Keratinocyte (primary cell): ENCODE measurements at regions not wholly inside any gene's neighbourhood (a gene's known extent, or its start where the extent isn't known, plus 50 kb on each side); places are given as distances from the start of the nearest gene placed in this dataset.

ENCODE experiments used
- DNase-seq: peaks from one replicate; pipeline ENCODE4 v3.0.0-alpha.2; 2011; ENCODE audit warnings: low read depth, missing footprints, low spot score
- FAIRE-seq: peaks from 2 replicates; lab custom pipeline; 2011; peaks lifted over from hg19 to GRCh38; lab: Jason Lieb, UNC
- H2AFZ ChIP-seq: 2 replicates; pipeline ENCODE4 v1.6.0; 2012; ENCODE audit warnings: low read length, control low read depth, inconsistent platforms; ENCODE audit not compliant: control insufficient read depth
- H3K27ac ChIP-seq: 2 replicates; pipeline ENCODE4 v1.5.1; 2011; ENCODE audit warnings: low read length; ENCODE audit not compliant: control insufficient read depth, insufficient read depth
- H3K27me3 ChIP-seq: 3 replicates; pipeline ENCODE4 v1.6.0; 2011; ENCODE audit warnings: low read length; ENCODE audit not compliant: control insufficient read depth, insufficient read depth; ENCODE audit errors: extremely low read depth
- H3K36me3 ChIP-seq, 2 experiments: 2 replicates in 1 of 2; 3 replicates in 1 of 2; pipeline ENCODE4 v1.5.1; 2011; ENCODE audit warnings: low read length in 2 of 2, mild to moderate bottlenecking in 1 of 2; ENCODE audit not compliant: control insufficient read depth in 2 of 2, insufficient read depth in 2 of 2; ENCODE audit errors: extremely low read depth in 1 of 2
- H3K4me1 ChIP-seq: 3 replicates; pipeline ENCODE4 v1.5.1; 2011; ENCODE audit warnings: low read length; ENCODE audit not compliant: control insufficient read depth, insufficient read depth; ENCODE audit errors: extremely low read depth
- H3K4me2 ChIP-seq: 3 replicates; pipeline ENCODE4 v1.6.0; 2011; ENCODE audit warnings: low read depth, low read length; ENCODE audit not compliant: control insufficient read depth, insufficient read depth; ENCODE audit errors: extremely low read depth
- H3K4me3 ChIP-seq, 3 experiments: fragments of 200-600 bp in 1 of 3; sonication (generic) in 1 of 3; 2 replicates in 2 of 3; 3 replicates in 1 of 3; pipeline ENCODE4 v1.5.1; 2011 to 2016; ENCODE audit warnings: low read length in 3 of 3, mild to moderate bottlenecking in 3 of 3, control low read depth in 2 of 3, inconsistent platforms in 1 of 3, low read depth in 1 of 3, mixed read lengths in 1 of 3, mixed run types in 1 of 3, moderate library complexity in 1 of 3; ENCODE audit not compliant: control insufficient read depth in 2 of 3, insufficient read depth in 2 of 3; ENCODE audit errors: extremely low read depth in 1 of 3
- H3K79me2 ChIP-seq: 2 replicates; pipeline ENCODE4 v1.6.0; 2012; ENCODE audit warnings: low read length; ENCODE audit not compliant: control insufficient read depth, insufficient read depth
- H3K9ac ChIP-seq: 3 replicates; pipeline ENCODE4 v1.6.0; 2011; ENCODE audit warnings: low read length; ENCODE audit not compliant: control insufficient read depth, insufficient read depth; ENCODE audit errors: extremely low read depth
- H3K9me1 ChIP-seq: 3 replicates; pipeline ENCODE4 v1.6.0; 2011; ENCODE audit warnings: low read length; ENCODE audit not compliant: control insufficient read depth, insufficient read depth; ENCODE audit errors: extremely low read depth
- H3K9me3 ChIP-seq: 2 replicates; pipeline ENCODE4 v1.5.1; 2012; ENCODE audit warnings: low read depth, low read length; ENCODE audit not compliant: control insufficient read depth
- H4K20me1 ChIP-seq: 3 replicates; pipeline ENCODE4 v1.6.0; 2011; ENCODE audit warnings: low read length; ENCODE audit not compliant: control insufficient read depth, insufficient read depth; ENCODE audit errors: extremely low read depth
- EZH2 ChIP-seq: IDR thresholded peaks from one replicate; pipeline ENCODE4 v1.6.1; 2012; ENCODE audit warnings: inconsistent platforms, mild to moderate bottlenecking, low read length, moderate library complexity
- dilution Hi-C: fragments of 300-500 bp; cut with MboI; formaldehyde crosslinking; loops from one replicate; pipeline ENCODE4 v1.7.0; 2020; ENCODE audit warnings: low sequenced_read_pairs; ENCODE audit not compliant: extremely low pct_ligation_motif_present
- TF ChIP-seq, protein P1 (sequence below), 3 experiments: IDR thresholded peaks in 1 of 3; conservative IDR thresholded peaks in 1 of 3; optimal IDR thresholded peaks in 1 of 3; 2 replicates in 2 of 3; 3 replicates in 1 of 3; pipeline versions ENCODE3 to v1.5.1; 2011; ENCODE audit warnings: low read length in 3 of 3, mild to moderate bottlenecking in 3 of 3, moderate library complexity in 2 of 3, control low read depth in 1 of 3, inconsistent platforms in 1 of 3; ENCODE audit not compliant: insufficient read depth in 2 of 3; ENCODE audit errors: extremely low read depth in 1 of 3

DNA sequence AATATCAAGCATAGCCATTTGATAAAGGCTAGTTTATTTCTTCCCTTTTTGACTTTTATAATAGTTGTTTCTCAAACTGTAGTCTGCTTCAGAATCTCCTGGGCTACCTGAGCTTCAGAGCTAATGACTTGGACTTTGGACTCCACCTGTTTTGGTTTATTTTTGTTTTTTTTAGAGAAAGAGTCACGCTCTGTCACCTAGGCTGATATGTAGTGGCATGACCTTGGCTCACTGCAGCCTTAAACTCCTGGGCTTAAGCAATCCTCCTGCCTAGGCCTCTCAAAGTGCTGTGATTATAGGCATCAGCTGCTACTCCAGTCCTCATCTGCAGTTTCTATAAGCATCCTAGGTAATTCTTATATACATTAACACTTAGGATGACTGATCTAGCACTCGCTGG, 90.5 kb downstream of the DDIT4L start:
- no peaks in the 10 kb centered on the region for H3K36me3 ChIP-seq
- FAIRE-seq: no peak
- dilution Hi-C loops: no loop called here

DNA sequence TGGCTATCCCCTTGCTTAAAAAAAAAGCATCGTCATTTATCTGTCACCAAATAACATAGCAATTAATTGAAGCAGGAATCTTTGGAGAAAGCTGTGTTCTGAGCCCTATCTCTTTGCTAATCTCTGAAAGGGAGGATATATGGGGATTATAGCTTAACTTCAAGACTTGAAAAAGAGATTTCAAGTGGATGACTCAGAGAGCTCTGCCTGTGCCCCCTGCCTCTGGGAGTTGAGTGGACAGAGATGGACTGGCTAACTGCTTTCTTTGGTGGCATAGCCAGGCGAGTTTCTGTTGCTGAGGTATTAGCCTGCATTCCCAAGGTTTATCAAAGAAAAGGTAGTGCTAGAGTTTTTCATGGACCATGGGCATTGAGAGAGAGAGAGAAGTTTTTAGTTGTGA, 91.6 kb downstream of the DDIT4L start:
- no peak for FAIRE-seq
- TF ChIP-seq EZH2: no peak
- TF ChIP-seq, protein P1, sequence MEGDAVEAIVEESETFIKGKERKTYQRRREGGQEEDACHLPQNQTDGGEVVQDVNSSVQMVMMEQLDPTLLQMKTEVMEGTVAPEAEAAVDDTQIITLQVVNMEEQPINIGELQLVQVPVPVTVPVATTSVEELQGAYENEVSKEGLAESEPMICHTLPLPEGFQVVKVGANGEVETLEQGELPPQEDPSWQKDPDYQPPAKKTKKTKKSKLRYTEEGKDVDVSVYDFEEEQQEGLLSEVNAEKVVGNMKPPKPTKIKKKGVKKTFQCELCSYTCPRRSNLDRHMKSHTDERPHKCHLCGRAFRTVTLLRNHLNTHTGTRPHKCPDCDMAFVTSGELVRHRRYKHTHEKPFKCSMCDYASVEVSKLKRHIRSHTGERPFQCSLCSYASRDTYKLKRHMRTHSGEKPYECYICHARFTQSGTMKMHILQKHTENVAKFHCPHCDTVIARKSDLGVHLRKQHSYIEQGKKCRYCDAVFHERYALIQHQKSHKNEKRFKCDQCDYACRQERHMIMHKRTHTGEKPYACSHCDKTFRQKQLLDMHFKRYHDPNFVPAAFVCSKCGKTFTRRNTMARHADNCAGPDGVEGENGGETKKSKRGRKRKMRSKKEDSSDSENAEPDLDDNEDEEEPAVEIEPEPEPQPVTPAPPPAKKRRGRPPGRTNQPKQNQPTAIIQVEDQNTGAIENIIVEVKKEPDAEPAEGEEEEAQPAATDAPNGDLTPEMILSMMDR (optimal IDR thresholded peaks at IDR 0.05 in 1 of 3, IDR thresholded peaks at IDR 0.05 in 1 of 3, conservative IDR thresholded peaks at IDR 0.05 in 1 of 3; ENCODE audit: extremely low read depth in 1 of 3, insufficient read depth in 2 of 3, low read length in 3 of 3): no peak

More for the DNA sequence above, 90.5 kb downstream of the DDIT4L start:
- Histone ChIP-seq H3K27ac (no peak overlapping the region), H3K4me1 (no peaks in the 10 kb centered on the region), H3K9ac (no peak overlapping the region), H4K20me1 (no peaks in the 10 kb centered on the region), H3K9me1 (no peaks in the 10 kb centered on the region), H3K79me2 (no peaks in the 10 kb centered on the region), H3K27me3 (no peaks in the 10 kb centered on the region), H2AFZ (no peak overlapping the region), H3K4me2 (no peak overlapping the region), H3K4me3 (no peak overlapping the region), H3K9me3 (no peaks in the 10 kb centered on the region)
- no peak for DNase-seq
- no peak for TF ChIP-seq EZH2
- TF ChIP-seq, protein P1 (optimal IDR thresholded peaks at IDR 0.05 in 1 of 3, IDR thresholded peaks at IDR 0.05 in 1 of 3, conservative IDR thresholded peaks at IDR 0.05 in 1 of 3; ENCODE audit: extremely low read depth in 1 of 3, insufficient read depth in 2 of 3, low read length in 3 of 3): no peak

More for the DNA sequence above, 91.6 kb downstream of the DDIT4L start:
- H4K20me1 ChIP-seq: no peaks in the 10 kb centered on the region
- dilution Hi-C loops: no loop called here
- no peak overlapping the region for H2AFZ ChIP-seq
- H3K4me1 ChIP-seq: peaks cover 2% of the 10 kb centered on the region
- H3K4me3 ChIP-seq: no peak overlapping the region
- H3K27me3 ChIP-seq: no peaks in the 10 kb centered on the region
- H3K9me1 ChIP-seq: no peaks in the 10 kb centered on the region
- H3K4me2 ChIP-seq: no peak overlapping the region
- H3K27ac ChIP-seq: no peak overlapping the region
- H3K9me3 ChIP-seq: no peaks in the 10 kb centered on the region
- DNase-seq: no peak
- H3K36me3 ChIP-seq: no peaks in the 10 kb centered on the region
- H3K79me2 ChIP-seq: no peaks in the 10 kb centered on the region
- no peak overlapping the region for H3K9ac ChIP-seq
